Breast epithelium (tissue), 4 donors: ENCODE measurements at regions not wholly inside any gene's neighbourhood (a gene's known extent, or its start where the extent isn't known, plus 50 kb on each side); places are given as distances from the start of the nearest gene placed in this dataset.
A peak's percentile ranks its signal among the peaks of the same experiment; 100 is the strongest.
"Not testable (repeated sequence)": the region's sequence is repeated elsewhere in the genome, so short reads cannot be mapped to it uniquely, and the experiment has no call there.

ENCODE experiments used
- DNase-seq, 2 donors: peaks; one replicate each; pipeline ENCODE4 v3.0.0-alpha.2; 2019; ENCODE audit warnings: low spot score in 2 of 2
- H3K27ac ChIP-seq, 2 donors: fragments of 200-600 bp; sonication (generic) in 1 of 2; one replicate each; pipeline ENCODE4 v1.5.1; 2016 to 2019; ENCODE audit warnings: mild to moderate bottlenecking in 1 of 2
- H3K27me3 ChIP-seq, 2 donors: fragments of 200-600 bp; sonication (generic) in 1 of 2; one replicate each; pipeline versions ENCODE4 v1.5.1 to v1.6.0; 2017 to 2019; ENCODE audit warnings: control low read depth in 1 of 2, mild to moderate bottlenecking in 1 of 2
- H3K36me3 ChIP-seq: fragments of 200-600 bp; one replicate; pipeline ENCODE4 v1.5.1; 2019
- H3K4me1 ChIP-seq, 2 donors: fragments of 200-600 bp; sonication (generic); one replicate each; pipeline ENCODE4 v1.5.1; 2016 to 2019; ENCODE audit warnings: control low read depth in 1 of 2
- H3K4me3 ChIP-seq, 3 donors: fragments of 200-600 bp; sonication (generic); 1 replicate in 2 of 3; 2 replicates in 1 of 3; pipeline ENCODE4 v1.5.1; 2016 to 2019; ENCODE audit warnings: mild to moderate bottlenecking in 3 of 3, moderate library complexity in 2 of 3
- H3K9me3 ChIP-seq, 2 donors: fragments of 200-600 bp; sonication (generic) in 1 of 2; one replicate each; pipeline ENCODE4 v1.5.1; 2016 to 2019; ENCODE audit warnings: control low read depth in 1 of 2
- CTCF ChIP-seq, 3 donors: fragments of 450-650 bp; IDR thresholded peaks; one replicate each; pipeline ENCODE4 v1.5.1; 2016 to 2017; ENCODE audit warnings: antibody characterized with exemption in 3 of 3, mild to moderate bottlenecking in 3 of 3, moderate library complexity in 3 of 3
- POLR2A ChIP-seq: fragments of 450-650 bp; IDR thresholded peaks from one replicate; pipeline ENCODE4 v1.6.1; 2016; ENCODE audit warnings: antibody characterized with exemption, mild to moderate bottlenecking, moderate library complexity
- POLR2AphosphoS5 ChIP-seq, 3 donors: sonication (generic); formaldehyde crosslinking; IDR thresholded peaks; one replicate each; pipeline ENCODE4 v1.6.1; 2017; ENCODE audit warnings: antibody characterized with exemption in 3 of 3
- intact Hi-C: fragments of 100-400 bp; cut with DNase I; formaldehyde crosslinking; loops from one replicate; pipeline ENCODE4 v1.15.1; 2023; ENCODE audit warnings: low total_unique reads

GRCh38 chr6:50369996-50370395 lies 320.3 kb upstream of the DEFB112 start:
- Histone ChIP-seq H3K27ac (no peak overlapping the region), H3K4me1 (no peaks in the 10 kb centered on the region), H3K27me3 (no peaks in the 10 kb centered on the region), H3K9me3 (no peaks in the 10 kb centered on the region), H3K36me3 (no peaks in the 10 kb centered on the region), H3K4me3 (no peak overlapping the region)
- no peak for TF ChIP-seq POLR2A
- no peak for TF ChIP-seq POLR2AphosphoS5 (IDR thresholded peaks at IDR 0.05)
- no peak for TF ChIP-seq CTCF (IDR thresholded peaks at IDR 0.05)
- intact Hi-C loops = no loop called here
- DNase-seq = no peak

- TF ChIP-seq POLR2A (no peak), POLR2AphosphoS5 (IDR thresholded peaks at IDR 0.05) (no peak), CTCF (IDR thresholded peaks at IDR 0.05) (no peak)
- intact Hi-C loops = no loop called here
- Histone ChIP-seq H3K4me1 (no peaks in the 10 kb centered on the region), H3K4me3 (peak overlapping the region in 1 of 3 donors; percentile 37), H3K27me3 (no peaks in the 10 kb centered on the region), H3K27ac (no peak overlapping the region), H3K36me3 (no peaks in the 10 kb centered on the region), H3K9me3 (peaks cover 0 to 11% of the 10 kb centered on the region in 2 donors)
- no peak for DNase-seq
Observed at GRCh38 chr6:50380406-50381098, 330.8 kb upstream of the DEFB112 start.

- no peaks in the 10 kb centered on the region for H3K36me3 ChIP-seq
- no peak for TF ChIP-seq POLR2A
- no peak for TF ChIP-seq POLR2AphosphoS5 (IDR thresholded peaks at IDR 0.05)
- TF ChIP-seq CTCF (IDR thresholded peaks at IDR 0.05) = no peak
- no peak overlapping the region for H3K27ac ChIP-seq
- no peaks in the 10 kb centered on the region for H3K27me3 ChIP-seq
- peak overlapping the region in 1 of 3 donors; percentile 37 for H3K4me3 ChIP-seq
- no peaks in the 10 kb centered on the region for H3K4me1 ChIP-seq
- intact Hi-C loops = no loop called here
- H3K9me3 ChIP-seq = peaks cover 0 to 6% of the 10 kb centered on the region in 2 donors
- no peak for DNase-seq
Observed at GRCh38 chr6:50381099-50381415, 331.3 kb upstream of the DEFB112 start.

- TF ChIP-seq CTCF (IDR thresholded peaks at IDR 0.05) (no peak), POLR2A (no peak), POLR2AphosphoS5 (IDR thresholded peaks at IDR 0.05) (no peak)
- Histone ChIP-seq H3K9me3 (no peaks in the 10 kb centered on the region), H3K4me3 (no peak overlapping the region), H3K4me1 (no peaks in the 10 kb centered on the region), H3K36me3 (no peaks in the 10 kb centered on the region), H3K27ac (no peak overlapping the region), H3K27me3 (no peaks in the 10 kb centered on the region)
- intact Hi-C loops = no loop called here
- no peak for DNase-seq
Observed at GRCh38 chr6:50390416-50390815, 322.9 kb upstream of the TFAP2D start.

- H3K36me3 ChIP-seq, DNase-seq, H3K27me3 ChIP-seq, H3K27ac ChIP-seq, intact Hi-C loops, H3K9me3 ChIP-seq, H3K4me3 ChIP-seq, H3K4me1 ChIP-seq: not testable (repeated sequence)
Observed at GRCh38 chr6:50394139-50394538, 319.2 kb upstream of the TFAP2D start.

- intact Hi-C loops = no loop called here
- no peak for DNase-seq
- Histone ChIP-seq H3K36me3 (no peaks in the 10 kb centered on the region), H3K27me3 (no peaks in the 10 kb centered on the region), H3K4me1 (no peaks in the 10 kb centered on the region), H3K9me3 (no peaks in the 10 kb centered on the region), H3K4me3 (no peak overlapping the region), H3K27ac (no peak overlapping the region)
- TF ChIP-seq POLR2A (no peak), POLR2AphosphoS5 (IDR thresholded peaks at IDR 0.05) (no peak), CTCF (IDR thresholded peaks at IDR 0.05) (no peak)
Observed at GRCh38 chr6:50404643-50405042, 308.7 kb upstream of the TFAP2D start.
